MG63 (cell line): ENCODE measurements at regions not wholly inside any gene's neighbourhood (a gene's known extent, or its start where the extent isn't known, plus 50 kb on each side); places are given as distances from the start of the nearest gene placed in this dataset.
"Not testable (repeated sequence)": the region's sequence is repeated elsewhere in the genome, so short reads cannot be mapped to it uniquely, and the experiment has no call there.

ENCODE experiments used
- DNase-seq: peaks from one replicate; pipeline ENCODE4 v3.0.0-alpha.2; 2020
- H3K27me3 ChIP-seq: fragments of 250-450 bp; sonication (Bioruptor Pico); 2 replicates; pipeline ENCODE4 v1.5.1; 2020; ENCODE audit warnings: mild to moderate bottlenecking, moderate library complexity
- H3K36me3 ChIP-seq: fragments of 250-450 bp; sonication (Bioruptor Pico); 2 replicates; pipeline ENCODE4 v1.5.1; 2020; ENCODE audit warnings: mild to moderate bottlenecking, moderate library complexity
- H3K4me3 ChIP-seq: fragments of 250-450 bp; sonication (Bioruptor Pico); 2 replicates; pipeline ENCODE4 v1.5.1; 2020; ENCODE audit warnings: mild to moderate bottlenecking, moderate library complexity
- H3K9me3 ChIP-seq: fragments of 250-450 bp; sonication (Bioruptor Pico); 2 replicates; pipeline ENCODE4 v1.5.1; 2020; ENCODE audit warnings: mild to moderate bottlenecking, moderate library complexity

- no peaks in the 10 kb centered on the region for H3K9me3 ChIP-seq
- no peak overlapping the region for H3K4me3 ChIP-seq
- H3K27me3 ChIP-seq: no peaks in the 10 kb centered on the region
- DNase-seq: no peak
- no peaks in the 10 kb centered on the region for H3K36me3 ChIP-seq
Measured at GRCh38 chr13:19052180-19052579, 129.4 kb downstream of the TUBA3C start.

- DNase-seq: no peak
- Histone ChIP-seq H3K9me3 (no peaks in the 10 kb centered on the region), H3K4me3 (no peak overlapping the region), H3K27me3 (no peaks in the 10 kb centered on the region), H3K36me3 (no peaks in the 10 kb centered on the region)
Measured at GRCh38 chr13:19050901-19051300, 130.7 kb downstream of the TUBA3C start.

- not testable (repeated sequence) for DNase-seq, H3K9me3 ChIP-seq, H3K27me3 ChIP-seq
Measured at GRCh38 chr13:19049624-19050023, 132.0 kb downstream of the TUBA3C start.

GRCh38 chr13:19048381-19048780 lies 133.2 kb downstream of the TUBA3C start:
- peaks cover under 1% of the 10 kb centered on the region; the same call in 1 of the 2 replicates for H3K27me3 ChIP-seq
- no peaks in the 10 kb centered on the region for H3K36me3 ChIP-seq
- DNase-seq: no peak
- no peaks in the 10 kb centered on the region for H3K9me3 ChIP-seq
- no peak overlapping the region for H3K4me3 ChIP-seq

More at GRCh38 chr13:19049624-19050023, 132.0 kb downstream of the TUBA3C start:
- H3K4me3 ChIP-seq, H3K36me3 ChIP-seq: not testable (repeated sequence)

- H3K27me3 ChIP-seq: peaks cover 2% of the 10 kb centered on the region; the same call in 1 of the 2 replicates
- no peak overlapping the region for H3K4me3 ChIP-seq
- H3K36me3 ChIP-seq: no peaks in the 10 kb centered on the region
- H3K9me3 ChIP-seq: no peaks in the 10 kb centered on the region
- DNase-seq: no peak
Measured at GRCh38 chr13:19023115-19023514, 158.5 kb downstream of the TUBA3C start.

GRCh38 chr13:19020988-19021387 lies 160.6 kb downstream of the TUBA3C start:
- DNase-seq: no peak
- H3K36me3 ChIP-seq: no peaks in the 10 kb centered on the region
- H3K9me3 ChIP-seq: no peaks in the 10 kb centered on the region

GRCh38 chr13:18998389-18998788 lies 183.2 kb downstream of the TUBA3C start:
- peaks cover 24% of the 10 kb centered on the region for H3K9me3 ChIP-seq
- no peak overlapping the region for H3K4me3 ChIP-seq
- no peak for DNase-seq
- no peaks in the 10 kb centered on the region for H3K36me3 ChIP-seq
- H3K27me3 ChIP-seq: no peaks in the 10 kb centered on the region

More at GRCh38 chr13:19020988-19021387, 160.6 kb downstream of the TUBA3C start:
- Histone ChIP-seq H3K27me3 (peaks cover 2% of the 10 kb centered on the region; the same call in 1 of the 2 replicates), H3K4me3 (no peak overlapping the region)

GRCh38 chr13:18996627-18997051 lies 185.0 kb downstream of the TUBA3C start:
- Histone ChIP-seq H3K36me3 (no peaks in the 10 kb centered on the region), H3K27me3 (no peaks in the 10 kb centered on the region), H3K4me3 (no peak overlapping the region), H3K9me3 (peaks cover 25% of the 10 kb centered on the region)
- DNase-seq: peak; percentile 76

- no peaks in the 10 kb centered on the region for H3K27me3 ChIP-seq
- peaks cover 27% of the 10 kb centered on the region for H3K9me3 ChIP-seq
- peak; percentile 79 for DNase-seq
- H3K4me3 ChIP-seq: no peak overlapping the region
- no peaks in the 10 kb centered on the region for H3K36me3 ChIP-seq
Measured at GRCh38 chr13:18996221-18996620, 185.4 kb downstream of the TUBA3C start.

GRCh38 chr13:18995259-18995873 lies 186.3 kb downstream of the TUBA3C start:
- Histone ChIP-seq H3K4me3 (no peak overlapping the region), H3K27me3 (no peaks in the 10 kb centered on the region), H3K36me3 (no peaks in the 10 kb centered on the region), H3K9me3 (peaks cover 27% of the 10 kb centered on the region)
- DNase-seq: peak; percentile 47

GRCh38 chr13:18993884-18994660 lies 187.6 kb downstream of the TUBA3C start:
- DNase-seq: peak; percentile 49
- Histone ChIP-seq H3K9me3 (peaks cover 27% of the 10 kb centered on the region), H3K4me3 (no peak overlapping the region), H3K27me3 (no peaks in the 10 kb centered on the region), H3K36me3 (no peaks in the 10 kb centered on the region)

GRCh38 chr13:18992791-18993190 lies 188.8 kb downstream of the TUBA3C start:
- Histone ChIP-seq H3K27me3 (no peaks in the 10 kb centered on the region), H3K36me3 (no peaks in the 10 kb centered on the region), H3K9me3 (peaks cover 26% of the 10 kb centered on the region), H3K4me3 (no peak overlapping the region)
- peak; percentile 82 for DNase-seq

GRCh38 chr13:18991060-18991459 lies 190.6 kb downstream of the TUBA3C start:
- H3K9me3 ChIP-seq: peaks cover 18% of the 10 kb centered on the region
- peak; percentile 33 for DNase-seq
- no peaks in the 10 kb centered on the region for H3K27me3 ChIP-seq
- H3K4me3 ChIP-seq: no peak overlapping the region
- H3K36me3 ChIP-seq: no peaks in the 10 kb centered on the region

- H3K27me3 ChIP-seq: no peaks in the 10 kb centered on the region
- no peak for DNase-seq
- no peaks in the 10 kb centered on the region for H3K36me3 ChIP-seq
- H3K9me3 ChIP-seq: no peaks in the 10 kb centered on the region
- no peak overlapping the region for H3K4me3 ChIP-seq
Measured at GRCh38 chr13:18978447-18978846, 203.2 kb downstream of the TUBA3C start.

GRCh38 chr13:18977857-18978256 lies 203.8 kb downstream of the TUBA3C start:
- no peaks in the 10 kb centered on the region for H3K27me3 ChIP-seq

GRCh38 chr13:18971576-18972219 lies 209.9 kb downstream of the TUBA3C start:
- Histone ChIP-seq H3K4me3 (no peak overlapping the region), H3K9me3 (no peaks in the 10 kb centered on the region), H3K36me3 (no peaks in the 10 kb centered on the region), H3K27me3 (no peaks in the 10 kb centered on the region)
- no peak for DNase-seq

More at GRCh38 chr13:18977857-18978256, 203.8 kb downstream of the TUBA3C start:
- Histone ChIP-seq H3K4me3 (no peak overlapping the region), H3K36me3 (no peaks in the 10 kb centered on the region), H3K9me3 (no peaks in the 10 kb centered on the region)
- DNase-seq: no peak

GRCh38 chr13:18965347-18965855 lies 216.2 kb downstream of the TUBA3C start:
- no peak for DNase-seq
- Histone ChIP-seq H3K27me3 (no peaks in the 10 kb centered on the region), H3K4me3 (no peak overlapping the region), H3K36me3 (no peaks in the 10 kb centered on the region), H3K9me3 (no peaks in the 10 kb centered on the region)
